ENCODE measurements at regions not wholly inside any gene's neighbourhood (a gene's known extent, or its start where the extent isn't known, plus 50 kb on each side); places are given as distances from the start of the nearest gene placed in this dataset.
"Not testable (repeated sequence)": the region's sequence is repeated elsewhere in the genome, so short reads cannot be mapped to it uniquely, and the experiment has no call there.

- H3K36me3 ChIP-seq (ENCODE audit: insufficient read depth, low read length); H2AFZ ChIP-seq (ENCODE audit: low read length); H3K4me1 ChIP-seq (ENCODE audit: insufficient read depth, low read length); DNase-seq (ENCODE audit: insufficient read length, low spot score, missing footprints); H3K27ac ChIP-seq (ENCODE audit: low read depth, low read length); H3K27me3 ChIP-seq (ENCODE audit: insufficient read depth, low read length); H3K4me2 ChIP-seq (ENCODE audit: insufficient read depth, low read length); H4K20me1 ChIP-seq (ENCODE audit: insufficient read depth, low read length); H3K9me3 ChIP-seq (ENCODE audit: low read depth, low read length); H3K4me3 ChIP-seq (ENCODE audit: insufficient read depth, low read length): not testable (repeated sequence)
- peaks cover 12% of the 10 kb centered on the region for H3K79me2 ChIP-seq (ENCODE audit: insufficient read depth, low read length)
Observed at GRCh38 chr1:206256935-206257334, 53.6 kb downstream of the SRGAP2 start.

- not testable (repeated sequence) for H3K9me3 ChIP-seq (ENCODE audit: low read depth, low read length); H3K36me3 ChIP-seq (ENCODE audit: insufficient read depth, low read length); DNase-seq (ENCODE audit: insufficient read length, low spot score, missing footprints); H3K4me2 ChIP-seq (ENCODE audit: insufficient read depth, low read length); H3K27ac ChIP-seq (ENCODE audit: low read depth, low read length); H2AFZ ChIP-seq (ENCODE audit: low read length); H3K27me3 ChIP-seq (ENCODE audit: insufficient read depth, low read length); H3K79me2 ChIP-seq (ENCODE audit: insufficient read depth, low read length); H4K20me1 ChIP-seq (ENCODE audit: insufficient read depth, low read length); H3K4me3 ChIP-seq (ENCODE audit: insufficient read depth, low read length); H3K4me1 ChIP-seq (ENCODE audit: insufficient read depth, low read length)
Observed at GRCh38 chr1:206261473-206261872, 58.1 kb downstream of the SRGAP2 start.

GRCh38 chr1:206262424-206262823, 59.1 kb downstream of the SRGAP2 start:
- H3K9me3 ChIP-seq (ENCODE audit: low read depth, low read length); H2AFZ ChIP-seq (ENCODE audit: low read length); H3K36me3 ChIP-seq (ENCODE audit: insufficient read depth, low read length); H3K4me1 ChIP-seq (ENCODE audit: insufficient read depth, low read length); H4K20me1 ChIP-seq (ENCODE audit: insufficient read depth, low read length); DNase-seq (ENCODE audit: insufficient read length, low spot score, missing footprints); H3K4me3 ChIP-seq (ENCODE audit: insufficient read depth, low read length); H3K27ac ChIP-seq (ENCODE audit: low read depth, low read length); H3K27me3 ChIP-seq (ENCODE audit: insufficient read depth, low read length); H3K79me2 ChIP-seq (ENCODE audit: insufficient read depth, low read length); H3K4me2 ChIP-seq (ENCODE audit: insufficient read depth, low read length): not testable (repeated sequence)

GRCh38 chr1:206264916-206265315, 61.6 kb downstream of the SRGAP2 start:
- H3K27ac ChIP-seq (ENCODE audit: low read depth, low read length); H3K4me3 ChIP-seq (ENCODE audit: insufficient read depth, low read length); H3K4me1 ChIP-seq (ENCODE audit: insufficient read depth, low read length); H3K27me3 ChIP-seq (ENCODE audit: insufficient read depth, low read length); H3K36me3 ChIP-seq (ENCODE audit: insufficient read depth, low read length); DNase-seq (ENCODE audit: insufficient read length, low spot score, missing footprints); H3K4me2 ChIP-seq (ENCODE audit: insufficient read depth, low read length); H4K20me1 ChIP-seq (ENCODE audit: insufficient read depth, low read length); H3K9me3 ChIP-seq (ENCODE audit: low read depth, low read length); H3K79me2 ChIP-seq (ENCODE audit: insufficient read depth, low read length); H2AFZ ChIP-seq (ENCODE audit: low read length): not testable (repeated sequence)

- H3K4me3 ChIP-seq (ENCODE audit: insufficient read depth, low read length); H3K4me1 ChIP-seq (ENCODE audit: insufficient read depth, low read length); H3K9me3 ChIP-seq (ENCODE audit: low read depth, low read length); H3K4me2 ChIP-seq (ENCODE audit: insufficient read depth, low read length); DNase-seq (ENCODE audit: insufficient read length, low spot score, missing footprints); H3K79me2 ChIP-seq (ENCODE audit: insufficient read depth, low read length); H3K36me3 ChIP-seq (ENCODE audit: insufficient read depth, low read length); H3K27me3 ChIP-seq (ENCODE audit: insufficient read depth, low read length); H4K20me1 ChIP-seq (ENCODE audit: insufficient read depth, low read length); H2AFZ ChIP-seq (ENCODE audit: low read length); H3K27ac ChIP-seq (ENCODE audit: low read depth, low read length): not testable (repeated sequence)
Observed at GRCh38 chr1:206271153-206271552, 67.8 kb downstream of the SRGAP2 start.

GRCh38 chr1:206273104-206273503, 69.8 kb downstream of the SRGAP2 start:
- not testable (repeated sequence) for H3K79me2 ChIP-seq (ENCODE audit: insufficient read depth, low read length); H3K27ac ChIP-seq (ENCODE audit: low read depth, low read length); H4K20me1 ChIP-seq (ENCODE audit: insufficient read depth, low read length); DNase-seq (ENCODE audit: insufficient read length, low spot score, missing footprints); H3K4me3 ChIP-seq (ENCODE audit: insufficient read depth, low read length); H3K36me3 ChIP-seq (ENCODE audit: insufficient read depth, low read length); H3K9me3 ChIP-seq (ENCODE audit: low read depth, low read length); H2AFZ ChIP-seq (ENCODE audit: low read length); H3K27me3 ChIP-seq (ENCODE audit: insufficient read depth, low read length); H3K4me2 ChIP-seq (ENCODE audit: insufficient read depth, low read length); H3K4me1 ChIP-seq (ENCODE audit: insufficient read depth, low read length)

GRCh38 chr1:206276143-206276542, 72.8 kb downstream of the SRGAP2 start:
- not testable (repeated sequence) for H2AFZ ChIP-seq (ENCODE audit: low read length); H4K20me1 ChIP-seq (ENCODE audit: insufficient read depth, low read length); H3K27me3 ChIP-seq (ENCODE audit: insufficient read depth, low read length); H3K4me1 ChIP-seq (ENCODE audit: insufficient read depth, low read length); H3K9me3 ChIP-seq (ENCODE audit: low read depth, low read length); H3K4me2 ChIP-seq (ENCODE audit: insufficient read depth, low read length); H3K79me2 ChIP-seq (ENCODE audit: insufficient read depth, low read length); H3K36me3 ChIP-seq (ENCODE audit: insufficient read depth, low read length); DNase-seq (ENCODE audit: insufficient read length, low spot score, missing footprints); H3K4me3 ChIP-seq (ENCODE audit: insufficient read depth, low read length); H3K27ac ChIP-seq (ENCODE audit: low read depth, low read length)

- not testable (repeated sequence) for DNase-seq (ENCODE audit: insufficient read length, low spot score, missing footprints)
Observed at GRCh38 chr1:206278683-206279082, 75.3 kb downstream of the SRGAP2 start.

GRCh38 chr1:206280683-206281082, 77.3 kb downstream of the SRGAP2 start:
- not testable (repeated sequence) for DNase-seq (ENCODE audit: insufficient read length, low spot score, missing footprints); H3K79me2 ChIP-seq (ENCODE audit: insufficient read depth, low read length); H2AFZ ChIP-seq (ENCODE audit: low read length); H3K36me3 ChIP-seq (ENCODE audit: insufficient read depth, low read length); H3K4me2 ChIP-seq (ENCODE audit: insufficient read depth, low read length); H3K27me3 ChIP-seq (ENCODE audit: insufficient read depth, low read length); H4K20me1 ChIP-seq (ENCODE audit: insufficient read depth, low read length); H3K9me3 ChIP-seq (ENCODE audit: low read depth, low read length); H3K4me3 ChIP-seq (ENCODE audit: insufficient read depth, low read length); H3K4me1 ChIP-seq (ENCODE audit: insufficient read depth, low read length); H3K27ac ChIP-seq (ENCODE audit: low read depth, low read length)

More at GRCh38 chr1:206278683-206279082, 75.3 kb downstream of the SRGAP2 start:
- not testable (repeated sequence) for H3K27me3 ChIP-seq (ENCODE audit: insufficient read depth, low read length); H3K4me3 ChIP-seq (ENCODE audit: insufficient read depth, low read length); H3K4me1 ChIP-seq (ENCODE audit: insufficient read depth, low read length); H4K20me1 ChIP-seq (ENCODE audit: insufficient read depth, low read length); H3K4me2 ChIP-seq (ENCODE audit: insufficient read depth, low read length); H2AFZ ChIP-seq (ENCODE audit: low read length); H3K27ac ChIP-seq (ENCODE audit: low read depth, low read length); H3K36me3 ChIP-seq (ENCODE audit: insufficient read depth, low read length); H3K79me2 ChIP-seq (ENCODE audit: insufficient read depth, low read length); H3K9me3 ChIP-seq (ENCODE audit: low read depth, low read length)

All from osteoblast (primary cell).